ENCODE measurements at regions not wholly inside any gene's neighbourhood (a gene's known extent, or its start where the extent isn't known, plus 50 kb on each side); places are given as distances from the start of the nearest gene placed in this dataset.
"Not testable (repeated sequence)": the region's sequence is repeated elsewhere in the genome, so short reads cannot be mapped to it uniquely, and the experiment has no call there.

- DNase-seq = no peak
Measured at GRCh38 chr10:84706431-84706830, 378.0 kb downstream of the CCSER2 start.

GRCh38 chr10:84706875-84707274, 378.5 kb downstream of the CCSER2 start:
- no peak for DNase-seq

- peak; percentile 51 for DNase-seq
Measured at GRCh38 chr10:84715911-84716310, 387.5 kb downstream of the CCSER2 start.

- DNase-seq = no peak
Measured at GRCh38 chr10:84718877-84719616, 390.7 kb downstream of the CCSER2 start.

GRCh38 chr10:84719687-84720086, 391.3 kb downstream of the CCSER2 start:
- no peak for DNase-seq

GRCh38 chr10:84727398-84727797, 399.0 kb downstream of the CCSER2 start:
- DNase-seq = no peak

- not testable (repeated sequence) for DNase-seq
Measured at GRCh38 chr10:84739126-84739525, 410.7 kb downstream of the CCSER2 start.

GRCh38 chr10:84739641-84740040, 411.3 kb downstream of the CCSER2 start:
- no peak for DNase-seq

- no peak for DNase-seq
Measured at GRCh38 chr10:84743483-84743882, 415.1 kb downstream of the CCSER2 start.

- DNase-seq = peak; percentile 24
Measured at GRCh38 chr10:84755311-84755710, 426.9 kb downstream of the CCSER2 start.

- DNase-seq = not testable (repeated sequence)
Measured at GRCh38 chr10:84756653-84757052, 428.3 kb downstream of the CCSER2 start.

GRCh38 chr10:84761994-84762614, 433.7 kb downstream of the CCSER2 start:
- DNase-seq = not testable (repeated sequence)

- no peak for DNase-seq
Measured at GRCh38 chr10:84762754-84763394, 434.5 kb downstream of the CCSER2 start.

- no peak for DNase-seq
Measured at GRCh38 chr10:84763965-84764364, 435.6 kb downstream of the CCSER2 start.

GRCh38 chr10:84765086-84765485, 436.7 kb downstream of the CCSER2 start:
- peak; percentile 69 for DNase-seq

- DNase-seq = no peak
Measured at GRCh38 chr10:84765656-84766055, 437.3 kb downstream of the CCSER2 start.

- no peak for DNase-seq
Measured at GRCh38 chr10:84766923-84767322, 438.5 kb downstream of the CCSER2 start.

GRCh38 chr10:84768132-84768531, 439.7 kb downstream of the CCSER2 start:
- DNase-seq = no peak

GRCh38 chr10:84770824-84771223, 442.4 kb downstream of the CCSER2 start:
- no peak for DNase-seq

GRCh38 chr10:84783386-84783785, 455.0 kb downstream of the CCSER2 start:
- DNase-seq = peak; percentile 66

GRCh38 chr10:84783909-84784308, 455.5 kb downstream of the CCSER2 start:
- DNase-seq = no peak

- no peak for DNase-seq
Measured at GRCh38 chr10:84784749-84785148, 456.4 kb downstream of the CCSER2 start.

- no peak for DNase-seq
Measured at GRCh38 chr10:84789026-84789425, 460.6 kb downstream of the CCSER2 start.

GRCh38 chr10:84798312-84798711, 469.9 kb downstream of the CCSER2 start:
- DNase-seq = peak; percentile 19
